ENCODE measurements at regions not wholly inside any gene's neighbourhood (a gene's known extent, or its start where the extent isn't known, plus 50 kb on each side); places are given as distances from the start of the nearest gene placed in this dataset.

- no peak for TF ChIP-seq NANOG (IDR thresholded peaks at IDR 0.05; ENCODE audit: insufficient read depth, low read depth, low read length, poor library complexity, severe bottlenecking)
- TF ChIP-seq, protein P1, sequence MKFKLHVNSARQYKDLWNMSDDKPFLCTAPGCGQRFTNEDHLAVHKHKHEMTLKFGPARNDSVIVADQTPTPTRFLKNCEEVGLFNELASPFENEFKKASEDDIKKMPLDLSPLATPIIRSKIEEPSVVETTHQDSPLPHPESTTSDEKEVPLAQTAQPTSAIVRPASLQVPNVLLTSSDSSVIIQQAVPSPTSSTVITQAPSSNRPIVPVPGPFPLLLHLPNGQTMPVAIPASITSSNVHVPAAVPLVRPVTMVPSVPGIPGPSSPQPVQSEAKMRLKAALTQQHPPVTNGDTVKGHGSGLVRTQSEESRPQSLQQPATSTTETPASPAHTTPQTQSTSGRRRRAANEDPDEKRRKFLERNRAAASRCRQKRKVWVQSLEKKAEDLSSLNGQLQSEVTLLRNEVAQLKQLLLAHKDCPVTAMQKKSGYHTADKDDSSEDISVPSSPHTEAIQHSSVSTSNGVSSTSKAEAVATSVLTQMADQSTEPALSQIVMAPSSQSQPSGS (IDR thresholded peaks at IDR 0.05; ENCODE audit: low read length) = no peak
- no peak for TF ChIP-seq RFX5 (IDR thresholded peaks at IDR 0.05; ENCODE audit: borderline replicate concordance, low read depth, low read length)
- TF ChIP-seq SIN3A (conservative IDR thresholded peaks at IDR 0.05 in 1 of 2, IDR thresholded peaks at IDR 0.05 in 1 of 2; ENCODE audit: low read depth in 1 of 2, low read length in 2 of 2) = no peak
- no peak for TF ChIP-seq EGR1 (IDR thresholded peaks at IDR 0.05; ENCODE audit: borderline replicate concordance, low read depth, low read length)
- no peak for TF ChIP-seq CBX8 (IDR thresholded peaks at IDR 0.05; ENCODE audit: borderline replicate concordance, low read depth, low read length)
Measured at GRCh38 chr12:84463741-84464495, 448.7 kb downstream of the SLC6A15 start (continued).

Data from H1 (cell line).